ENCODE measurements at regions not wholly inside any gene's neighbourhood (a gene's known extent, or its start where the extent isn't known, plus 50 kb on each side); places are given as distances from the start of the nearest gene placed in this dataset.

- Histone ChIP-seq H3T11ph (ENCODE audit: low read length) (no peak overlapping the region), H4K20me1 (ENCODE audit: control insufficient read depth, insufficient read depth, insufficient read length) (no peaks in the 10 kb centered on the region), H3K9me3 (ENCODE audit: control insufficient read depth, low read depth, low read length) (no peaks in the 10 kb centered on the region), H3K23ac (ENCODE audit: insufficient read length, low read depth, low read length) (no peak overlapping the region), H4K91ac (ENCODE audit: insufficient read length, low read depth, low read length) (no peak overlapping the region), H2BK20ac (ENCODE audit: low read depth, low read length, poor library complexity, severe bottlenecking) (no peak overlapping the region), H2AFZ (ENCODE audit: low read length) (no peak overlapping the region), H3K79me1 (ENCODE audit: insufficient read depth, low read depth, low read length, poor library complexity, severe bottlenecking) (no peaks in the 10 kb centered on the region), H3K56ac (ENCODE audit: insufficient read length, low read depth, low read length) (no peak overlapping the region), H3K4me1 (ENCODE audit: insufficient read depth, low read length) (no peaks in the 10 kb centered on the region), H3K4ac (ENCODE audit: low read depth, low read length) (no peak overlapping the region), H2BK15ac (ENCODE audit: low read depth, low read length) (no peak overlapping the region), H2AK5ac (ENCODE audit: insufficient read length, low read length) (no peak overlapping the region), H4K8ac (replicated peaks; ENCODE audit: insufficient read length, low read depth, low read length) (no peak overlapping the region), H3K79me2 (ENCODE audit: insufficient read depth, low read length) (no peaks in the 10 kb centered on the region), H3K23me2 (ENCODE audit: insufficient read length, low read depth, low read length, poor library complexity, severe bottlenecking) (no peaks in the 10 kb centered on the region), H3K14ac (ENCODE audit: insufficient read depth, low read length) (no peak overlapping the region), H3K18ac (ENCODE audit: insufficient read length, low read depth, low read length) (no peak overlapping the region), H4K5ac (ENCODE audit: insufficient read length, low read depth, low read length) (no peak overlapping the region), H2BK5ac (ENCODE audit: insufficient read length, low read length) (no peak overlapping the region), H2BK120ac (ENCODE audit: low read depth, low read length, poor library complexity, severe bottlenecking) (no peak overlapping the region), H3K27me3 (ENCODE audit: insufficient read depth, low read length) (no peaks in the 10 kb centered on the region), H3K27ac (ENCODE audit: insufficient read length, low read depth, low read length) (no peak overlapping the region), H3K9ac (ENCODE audit: extremely low read depth, insufficient read length, low read length) (no peak overlapping the region), H3K4me2 (ENCODE audit: insufficient read depth, insufficient read length, low read length) (no peak overlapping the region), H2BK12ac (ENCODE audit: insufficient read length, low read depth, low read length) (no peak overlapping the region)
- DNase-seq, result no peak
- H3K27ac Mint-ChIP-seq, result no peak overlapping the region
- no peak overlapping the region for H3K4me3 Mint-ChIP-seq
- H3K36me3 Mint-ChIP-seq (ENCODE audit: insufficient read depth in 1 of 3, low read depth in 3 of 3), result no peaks in the 10 kb centered on the region; a peak in 1 of 7 replicates
- TF ChIP-seq CTCF (conservative IDR thresholded peaks at IDR 0.05), result no peak
- WGBS (ENCODE audit: extremely low coverage, insufficient read length, low lambda C conversion rate), result no CpG with 5 or more reads among the region's 3 CpGs
- no peaks in the 10 kb centered on the region for H3K27me3 Mint-ChIP-seq (ENCODE audit: low read depth)
- no peaks in the 10 kb centered on the region for H3K4me1 Mint-ChIP-seq
- no peaks in the 10 kb centered on the region for H3K9me3 Mint-ChIP-seq
Observed at GRCh38 chr13:75945841-75946482, 309.8 kb downstream of the LMO7 start.
